HEK293T (cell line): ENCODE measurements at regions not wholly inside any gene's neighbourhood (a gene's known extent, or its start where the extent isn't known, plus 50 kb on each side); places are given as distances from the start of the nearest gene placed in this dataset.

Experiments used
- ARNT ChIP-seq: fragments of 450-650 bp; IDR thresholded peaks from 2 replicates; pipeline ENCODE4 v1.6.1; 2017; ENCODE audit warnings: mild to moderate bottlenecking
- BHLHE40 ChIP-seq: fragments of 450-650 bp; IDR thresholded peaks from 2 replicates; pipeline ENCODE4 v1.6.1; 2016; ENCODE audit warnings: mild to moderate bottlenecking, moderate library complexity, borderline replicate concordance
- CTBP1 ChIP-seq: fragments of 450-650 bp; IDR thresholded peaks from 2 replicates; pipeline ENCODE4 v1.6.1; 2016; ENCODE audit warnings: borderline replicate concordance
- FOXA1 ChIP-seq: fragments of 450-650 bp; IDR thresholded peaks from 2 replicates; pipeline ENCODE4 v1.6.1; 2016; ENCODE audit warnings: mild to moderate bottlenecking
- FOXK2 ChIP-seq: fragments of 450-650 bp; IDR thresholded peaks from 2 replicates; pipeline ENCODE4 v1.6.1; 2016; ENCODE audit warnings: mild to moderate bottlenecking
- FOXM1 ChIP-seq: fragments of 450-650 bp; IDR thresholded peaks from 2 replicates; pipeline ENCODE4 v1.6.1; 2017; ENCODE audit warnings: mild to moderate bottlenecking, borderline replicate concordance
- HDGF ChIP-seq: fragments of 450-650 bp; IDR thresholded peaks from 2 replicates; pipeline ENCODE4 v1.6.1; 2017; ENCODE audit warnings: antibody characterized with exemption, borderline replicate concordance
- L3MBTL2 ChIP-seq: fragments of 450-650 bp; conservative IDR thresholded peaks from 2 replicates; pipeline ENCODE4 v1.6.1; 2016; ENCODE audit warnings: mild to moderate bottlenecking
- NFRKB ChIP-seq: fragments of 450-650 bp; IDR thresholded peaks from 2 replicates; pipeline ENCODE4 v1.6.1; 2016; ENCODE audit warnings: mild to moderate bottlenecking, moderate library complexity
- SP1 ChIP-seq: fragments of 450-650 bp; IDR thresholded peaks from 2 replicates; pipeline ENCODE4 v1.6.1; 2017
- SUZ12 ChIP-seq: fragments of 450-650 bp; IDR thresholded peaks from 2 replicates; pipeline ENCODE4 v1.6.1; 2016; ENCODE audit warnings: mild to moderate bottlenecking
- TARDBP ChIP-seq: fragments of 450-650 bp; IDR thresholded peaks from 2 replicates; pipeline ENCODE4 v1.6.1; 2016

DNA sequence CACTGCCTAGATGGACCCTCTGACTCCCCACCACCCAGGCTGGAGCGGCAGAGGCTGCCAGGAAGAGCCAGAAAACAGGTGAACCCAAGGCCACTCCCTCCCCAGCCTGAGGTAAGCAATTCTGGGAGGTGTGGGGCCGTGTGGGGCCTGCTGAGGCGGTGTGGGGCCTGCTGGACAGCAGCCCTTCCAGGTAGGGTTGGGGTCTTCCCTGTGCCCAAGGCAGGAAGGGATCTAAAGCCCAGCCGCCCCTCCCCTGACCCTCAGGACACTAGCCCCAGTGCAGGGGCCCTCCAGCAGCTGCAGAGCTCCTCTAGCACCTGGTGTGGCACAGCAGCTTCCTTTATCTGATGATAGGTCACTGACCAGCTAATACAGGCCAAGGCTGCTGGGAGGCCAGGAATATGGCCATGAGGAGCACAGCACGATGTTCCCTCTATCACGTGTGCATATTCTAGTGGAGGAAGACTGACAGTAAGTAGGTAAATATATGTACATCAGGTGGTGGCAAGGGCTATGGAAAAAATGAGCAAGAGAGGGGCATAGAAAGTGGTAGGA, 86.9 kb downstream of the IER5 start:
- TF ChIP-seq FOXM1 (no peak), SP1 (no peak), NFRKB (no peak), BHLHE40 (no peak), L3MBTL2 (no peak), SUZ12 (no peak), ARNT (no peak), HDGF (no peak), FOXK2 (no peak), FOXA1 (no peak), TARDBP (no peak), CTBP1 (no peak)
